ENCODE measurements at regions not wholly inside any gene's neighbourhood (a gene's known extent, or its start where the extent isn't known, plus 50 kb on each side); places are given as distances from the start of the nearest gene placed in this dataset.

GRCh38 chr6:137969874-137970273, 102.8 kb downstream of the TNFAIP3 start:
- TF ChIP-seq CTCF (conservative IDR thresholded peaks at IDR 0.05; ENCODE audit: low read depth in 2 of 2) (no peak), EZH2 (IDR thresholded peaks at IDR 0.05; ENCODE audit: low read depth, unreplicated experiment) (no peak), EZH2phosphoT487 (IDR thresholded peaks at IDR 0.05; ENCODE audit: unreplicated experiment) (no peak), ZNF331 (CRISPR knock-in tag; IDR thresholded peaks at IDR 0.05; ENCODE audit: low read depth) (no peak), POLR2AphosphoS5 (IDR thresholded peaks at IDR 0.05; ENCODE audit: low read depth) (no peak), CREB1 (CRISPR knock-in tag; IDR thresholded peaks at IDR 0.05; ENCODE audit: low read depth) (no peak), ZNF114 (CRISPR knock-in tag; IDR thresholded peaks at IDR 0.05) (no peak), JUNB (IDR thresholded peaks at IDR 0.05; ENCODE audit: unreplicated experiment) (no peak)
- TF ChIP-seq, protein P1, sequence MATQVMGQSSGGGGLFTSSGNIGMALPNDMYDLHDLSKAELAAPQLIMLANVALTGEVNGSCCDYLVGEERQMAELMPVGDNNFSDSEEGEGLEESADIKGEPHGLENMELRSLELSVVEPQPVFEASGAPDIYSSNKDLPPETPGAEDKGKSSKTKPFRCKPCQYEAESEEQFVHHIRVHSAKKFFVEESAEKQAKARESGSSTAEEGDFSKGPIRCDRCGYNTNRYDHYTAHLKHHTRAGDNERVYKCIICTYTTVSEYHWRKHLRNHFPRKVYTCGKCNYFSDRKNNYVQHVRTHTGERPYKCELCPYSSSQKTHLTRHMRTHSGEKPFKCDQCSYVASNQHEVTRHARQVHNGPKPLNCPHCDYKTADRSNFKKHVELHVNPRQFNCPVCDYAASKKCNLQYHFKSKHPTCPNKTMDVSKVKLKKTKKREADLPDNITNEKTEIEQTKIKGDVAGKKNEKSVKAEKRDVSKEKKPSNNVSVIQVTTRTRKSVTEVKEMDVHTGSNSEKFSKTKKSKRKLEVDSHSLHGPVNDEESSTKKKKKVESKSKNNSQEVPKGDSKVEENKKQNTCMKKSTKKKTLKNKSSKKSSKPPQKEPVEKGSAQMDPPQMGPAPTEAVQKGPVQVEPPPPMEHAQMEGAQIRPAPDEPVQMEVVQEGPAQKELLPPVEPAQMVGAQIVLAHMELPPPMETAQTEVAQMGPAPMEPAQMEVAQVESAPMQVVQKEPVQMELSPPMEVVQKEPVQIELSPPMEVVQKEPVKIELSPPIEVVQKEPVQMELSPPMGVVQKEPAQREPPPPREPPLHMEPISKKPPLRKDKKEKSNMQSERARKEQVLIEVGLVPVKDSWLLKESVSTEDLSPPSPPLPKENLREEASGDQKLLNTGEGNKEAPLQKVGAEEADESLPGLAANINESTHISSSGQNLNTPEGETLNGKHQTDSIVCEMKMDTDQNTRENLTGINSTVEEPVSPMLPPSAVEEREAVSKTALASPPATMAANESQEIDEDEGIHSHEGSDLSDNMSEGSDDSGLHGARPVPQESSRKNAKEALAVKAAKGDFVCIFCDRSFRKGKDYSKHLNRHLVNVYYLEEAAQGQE (IDR thresholded peaks at IDR 0.05; ENCODE audit: unreplicated experiment): no peak
